Endodermal cell (in vitro differentiated cells): ENCODE measurements at regions not wholly inside any gene's neighbourhood (a gene's known extent, or its start where the extent isn't known, plus 50 kb on each side); places are given as distances from the start of the nearest gene placed in this dataset.
"Not testable (repeated sequence)": the region's sequence is repeated elsewhere in the genome, so short reads cannot be mapped to it uniquely, and the experiment has no call there.

Source experiments
- DNase-seq: peaks from one replicate; pipeline ENCODE4 v3.0.0-alpha.2; 2017
- H3K27ac ChIP-seq: 2 replicates; pipeline ENCODE4 v1.5.1; 2013; ENCODE audit warnings: mild to moderate bottlenecking, low read depth, low read length, moderate library complexity
- H3K27me3 ChIP-seq: 2 replicates; pipeline ENCODE4 v1.6.1; 2013; ENCODE audit warnings: mild to moderate bottlenecking, low read length, moderate library complexity; ENCODE audit not compliant: insufficient read depth, control insufficient read depth, poor library complexity, severe bottlenecking
- H3K36me3 ChIP-seq: 2 replicates; pipeline ENCODE4 v1.7.0; 2013; ENCODE audit warnings: mild to moderate bottlenecking, low read length, moderate library complexity; ENCODE audit not compliant: control insufficient read depth, insufficient read depth
- H3K4me1 ChIP-seq: one replicate; pipeline ENCODE4 v1.7.0; 2013; ENCODE audit warnings: low read length; ENCODE audit not compliant: control insufficient read depth, insufficient read depth
- H3K4me3 ChIP-seq: 2 replicates; pipeline ENCODE4 v1.5.1; 2013; ENCODE audit warnings: mild to moderate bottlenecking, low read length, moderate library complexity
- H3K9ac ChIP-seq: 2 replicates; pipeline ENCODE4 v1.6.1; 2013; ENCODE audit warnings: mild to moderate bottlenecking, low read length, moderate library complexity; ENCODE audit not compliant: poor library complexity, severe bottlenecking; ENCODE audit errors: extremely low read depth
- H3K9me3 ChIP-seq: 2 replicates; pipeline ENCODE4 v1.6.1; 2013; ENCODE audit warnings: mild to moderate bottlenecking, low read length, moderate library complexity; ENCODE audit not compliant: control insufficient read depth
- H3K27ac Mint-ChIP-seq: 2 replicates; pipeline ENCODE4 v1.8.0; 2020; ENCODE audit warnings: mixed read lengths
- H3K27me3 Mint-ChIP-seq: 2 replicates; pipeline ENCODE4 v1.8.0; 2021; ENCODE audit warnings: mild to moderate bottlenecking, mixed read lengths; ENCODE audit not compliant: insufficient read depth
- H3K36me3 Mint-ChIP-seq: 2 replicates; pipeline ENCODE4 v1.8.0; 2020; ENCODE audit warnings: low read depth, mixed read lengths
- H3K4me1 Mint-ChIP-seq: 2 replicates; pipeline ENCODE4 v1.8.0; 2020; ENCODE audit warnings: mixed read lengths
- H3K4me3 Mint-ChIP-seq: 2 replicates; pipeline ENCODE4 v1.8.0; 2020; ENCODE audit warnings: mild to moderate bottlenecking, moderate library complexity, mixed read lengths
- H3K9me3 Mint-ChIP-seq: 2 replicates; pipeline ENCODE4 v1.8.0; 2020; ENCODE audit warnings: mild to moderate bottlenecking, mixed read lengths
- CTCF ChIP-seq: fragments of 200-600 bp; sonication (generic); conservative IDR thresholded peaks from 2 replicates; pipeline ENCODE4 v1.5.0; 2021; ENCODE audit warnings: antibody characterized with exemption, mild to moderate bottlenecking
- WGBS, 2 experiments: methylation state at CpG; one replicate each; pipeline versions ENCODE4 v1.1.5 to v1.1.7; 2013; ENCODE audit warnings: missing lambda C conversion rate in 2 of 2, mixed read lengths in 1 of 2; ENCODE audit not compliant: insufficient coverage in 1 of 2, insufficient read length in 1 of 2; 5-methylcytosine and 5-hydroxymethylcytosine counted together

GRCh38 chr14:106010783-106011182 is 484.4 kb downstream of the TMEM121 start:
- Mint-ChIP-seq H3K4me3 (no peak overlapping the region), H3K9me3 (peaks cover 90% of the 10 kb centered on the region), H3K27me3 (no peaks in the 10 kb centered on the region), H3K27ac (no peak overlapping the region), H3K36me3 (no peaks in the 10 kb centered on the region), H3K4me1 (no peaks in the 10 kb centered on the region)
- 50 to 52% methylated on average over 1 to 4 of the region's 4 CpGs for WGBS, 2 experiments
- Histone ChIP-seq H3K4me3 (no peak overlapping the region), H3K36me3 (no peaks in the 10 kb centered on the region), H3K9me3 (peaks cover 33% of the 10 kb centered on the region), H3K27ac (no peak overlapping the region), H3K27me3 (no peaks in the 10 kb centered on the region), H3K4me1 (no peaks in the 10 kb centered on the region), H3K9ac (no peak overlapping the region)
- TF ChIP-seq CTCF = no peak
- no peak for DNase-seq

- H3K4me3 ChIP-seq, H3K27ac ChIP-seq, H3K27ac Mint-ChIP-seq, H3K27me3 ChIP-seq, H3K36me3 ChIP-seq, H3K4me1 ChIP-seq, H3K4me1 Mint-ChIP-seq, H3K27me3 Mint-ChIP-seq, H3K9ac ChIP-seq, H3K4me3 Mint-ChIP-seq, H3K36me3 Mint-ChIP-seq: not testable (repeated sequence)
- peak; percentile 65 for DNase-seq
- WGBS, 2 experiments = 63% methylated on average over 14 of the region's 22 CpGs; no CpG with 5 or more reads in 1 of the 2 experiments
- peaks cover 39% of the 10 kb centered on the region for H3K9me3 ChIP-seq
- TF ChIP-seq CTCF = peak; percentile 30
- peaks cover 88% of the 10 kb centered on the region for H3K9me3 Mint-ChIP-seq
These were observed 485.4 kb downstream of the TMEM121 start for GRCh38 chr14:106011631-106012360.

GRCh38 chr14:106012361-106012725 is 486.0 kb downstream of the TMEM121 start:
- H3K27me3 ChIP-seq, H3K4me3 ChIP-seq, DNase-seq, H3K27ac Mint-ChIP-seq, H3K4me1 ChIP-seq, H3K4me3 Mint-ChIP-seq, H3K27ac ChIP-seq, H3K36me3 Mint-ChIP-seq, H3K9ac ChIP-seq, H3K4me1 Mint-ChIP-seq, H3K36me3 ChIP-seq, H3K27me3 Mint-ChIP-seq: not testable (repeated sequence)
- H3K9me3 ChIP-seq = peaks cover 38% of the 10 kb centered on the region
- peaks cover 87% of the 10 kb centered on the region for H3K9me3 Mint-ChIP-seq
- 72% methylated on average over 3 of the region's 3 CpGs; no CpG with 5 or more reads in 1 of the 2 experiments for WGBS, 2 experiments
